Ramos (cell line): ENCODE measurements at regions not wholly inside any gene's neighbourhood (a gene's known extent, or its start where the extent isn't known, plus 50 kb on each side); places are given as distances from the start of the nearest gene placed in this dataset.

Experiments
- in situ Hi-C: fragments of 300-500 bp; cut with MboI; formaldehyde crosslinking; loops from one replicate; pipeline ENCODE4 v1.14.3; 2022; ENCODE audit warnings: low sequenced_read_pairs; ENCODE audit not compliant: unreplicated experiment

GRCh38 chr17:79680318-79680695, 50.4 kb upstream of the ENPP7 start:
- in situ Hi-C loops = no loop called here

DNA sequence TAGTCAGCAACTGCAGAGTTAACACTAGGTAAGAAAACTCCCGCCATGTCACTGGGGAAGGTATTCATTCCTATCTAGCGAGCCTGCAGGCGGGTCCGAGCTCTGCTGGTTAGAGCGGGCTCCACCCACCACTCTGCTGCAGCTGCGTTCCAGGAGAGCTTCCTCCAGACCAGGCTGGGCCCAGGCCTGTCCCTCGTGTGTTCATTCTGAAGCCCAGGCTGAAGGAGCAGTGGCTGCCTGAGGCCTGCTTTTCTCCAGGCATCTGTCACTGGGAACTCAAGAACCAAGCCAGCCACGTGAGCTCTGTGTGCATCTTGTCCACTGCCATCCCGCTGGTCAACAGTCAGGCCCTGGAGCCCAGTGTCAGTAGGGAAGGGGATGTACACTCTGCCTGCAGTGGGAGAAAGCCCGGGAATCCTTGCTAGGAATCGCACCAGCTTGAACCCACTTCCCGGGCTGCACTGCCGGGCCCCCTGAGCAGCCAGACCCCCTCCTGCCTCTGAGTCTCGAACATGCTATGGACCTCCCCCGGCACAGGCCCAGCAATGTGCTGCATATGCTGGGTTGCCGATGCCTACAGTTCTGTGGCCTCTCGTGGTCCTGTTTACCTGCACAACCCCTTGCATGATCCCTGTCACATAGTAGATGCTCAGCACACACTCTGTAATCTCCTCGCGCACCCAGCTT, 51.0 kb upstream of the ENPP7 start:
- in situ Hi-C loops = no loop called here

GRCh38 chr17:79678736-79679255, 51.9 kb upstream of the ENPP7 start:
- in situ Hi-C loops = no loop called here

GRCh38 chr17:79678091-79678735, 52.5 kb upstream of the ENPP7 start:
- in situ Hi-C loops = no loop called here

DNA sequence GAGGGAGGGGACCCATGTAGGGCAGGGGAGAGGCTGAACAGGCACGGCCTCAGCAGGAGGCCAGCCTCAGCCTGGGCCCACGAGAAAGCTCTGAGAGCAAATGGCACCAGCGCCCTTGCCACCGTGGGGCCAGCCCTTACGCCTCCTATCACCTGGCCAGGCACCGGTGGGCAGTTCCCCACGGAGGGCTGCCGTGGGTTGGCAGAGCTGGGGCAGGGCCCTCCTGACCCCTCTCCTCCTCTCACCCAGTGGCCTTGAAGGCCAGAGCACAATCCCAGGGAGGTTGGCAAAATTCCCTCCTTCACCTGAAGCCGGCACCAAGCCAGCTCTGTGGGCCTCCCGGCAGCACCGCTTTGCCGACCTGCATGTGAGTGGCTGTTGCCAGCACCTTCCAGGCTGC, 53.1 kb upstream of the ENPP7 start:
- in situ Hi-C loops = no loop called here

DNA sequence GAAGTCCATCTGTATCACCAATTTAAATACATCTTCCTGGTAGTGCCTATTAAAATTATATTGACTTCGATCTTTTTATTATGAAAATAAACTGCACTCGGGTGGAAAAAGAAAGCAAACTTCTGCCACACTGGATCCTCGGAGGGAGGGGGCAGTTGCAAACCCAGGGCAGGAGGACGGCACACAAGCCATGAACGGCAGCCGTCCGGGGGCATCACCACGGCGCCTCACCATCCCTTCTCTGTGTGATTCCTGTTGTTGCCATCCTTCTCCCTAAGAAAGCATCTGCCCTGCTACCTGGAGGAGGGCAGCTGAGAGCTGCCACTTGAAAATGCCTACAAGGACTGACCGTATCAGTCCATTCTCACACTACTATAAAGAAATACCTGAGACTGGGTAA, 53.9 kb upstream of the ENPP7 start:
- in situ Hi-C loops = no loop called here

DNA sequence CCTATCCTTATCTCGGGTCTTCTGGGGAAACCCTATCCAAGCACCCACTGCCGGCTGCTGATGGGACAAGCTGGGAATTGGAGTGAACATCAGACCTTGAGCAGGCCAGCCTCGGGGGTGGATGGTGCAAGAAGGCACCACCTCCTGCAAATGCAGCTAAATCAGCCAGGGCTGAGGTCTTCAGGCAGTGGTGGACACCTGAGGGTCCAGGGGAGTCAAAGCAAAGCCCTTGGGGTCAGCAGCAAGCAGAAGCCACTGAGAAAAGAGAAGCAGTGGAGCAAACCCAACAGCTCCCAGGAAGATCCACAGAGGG, 55.4 kb upstream of the ENPP7 start:
- in situ Hi-C loops = no loop called here

GRCh38 chr17:79674506-79675412, 56.0 kb upstream of the ENPP7 start:
- in situ Hi-C loops = no loop called here

DNA sequence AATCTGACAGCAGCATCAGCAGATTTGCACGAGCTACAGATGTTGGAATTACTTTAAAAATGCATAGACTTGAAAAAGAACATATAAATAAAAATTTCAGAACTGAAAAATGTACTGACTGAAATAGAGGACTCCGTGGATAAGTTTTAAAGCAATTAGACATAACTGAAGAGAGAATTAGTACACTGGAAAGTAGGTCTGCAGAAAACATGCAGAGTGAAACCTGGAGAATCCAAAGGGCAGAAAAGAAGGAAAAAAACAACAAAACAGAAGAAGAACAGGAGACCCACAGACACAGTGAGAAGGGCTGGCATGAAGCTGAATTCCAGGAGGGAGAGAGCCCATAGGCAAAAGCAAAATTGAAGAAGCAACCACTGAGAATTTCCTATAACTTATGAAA, 57.2 kb upstream of the ENPP7 start:
- in situ Hi-C loops = no loop called here

GRCh38 chr17:79672496-79672895, 58.2 kb upstream of the ENPP7 start:
- in situ Hi-C loops = no loop called here

- in situ Hi-C loops = no loop called here
These were observed 59.6 kb upstream of the ENPP7 start for GRCh38 chr17:79671085-79671694.

DNA sequence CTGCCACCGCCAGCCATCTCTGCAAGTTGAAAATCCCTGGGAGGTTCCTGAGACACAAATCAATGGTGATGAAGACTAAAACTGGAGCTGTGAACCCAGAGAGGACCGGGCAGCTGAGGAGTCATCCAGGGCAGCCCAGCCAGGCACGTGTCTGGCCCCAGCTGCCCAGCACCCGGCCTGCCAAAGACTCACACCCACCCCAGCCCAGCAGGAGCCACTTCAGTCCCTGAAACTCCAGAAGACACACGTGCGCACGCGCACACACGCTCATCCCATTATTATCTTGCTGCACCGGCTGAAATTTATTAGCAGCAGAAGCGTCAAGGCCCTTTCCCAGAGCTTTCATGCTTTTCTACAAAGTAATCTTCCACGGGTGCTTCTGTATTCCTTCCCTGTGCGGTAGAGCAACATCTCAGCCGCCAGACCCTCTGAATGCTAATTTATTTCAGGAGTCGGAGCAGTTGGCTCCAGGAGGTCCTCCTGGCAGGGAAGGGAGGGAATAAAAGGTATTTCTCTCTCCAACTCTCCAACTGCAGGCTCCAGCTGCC, 59.8 kb upstream of the RBFOX3 start:
- in situ Hi-C loops = no loop called here

DNA sequence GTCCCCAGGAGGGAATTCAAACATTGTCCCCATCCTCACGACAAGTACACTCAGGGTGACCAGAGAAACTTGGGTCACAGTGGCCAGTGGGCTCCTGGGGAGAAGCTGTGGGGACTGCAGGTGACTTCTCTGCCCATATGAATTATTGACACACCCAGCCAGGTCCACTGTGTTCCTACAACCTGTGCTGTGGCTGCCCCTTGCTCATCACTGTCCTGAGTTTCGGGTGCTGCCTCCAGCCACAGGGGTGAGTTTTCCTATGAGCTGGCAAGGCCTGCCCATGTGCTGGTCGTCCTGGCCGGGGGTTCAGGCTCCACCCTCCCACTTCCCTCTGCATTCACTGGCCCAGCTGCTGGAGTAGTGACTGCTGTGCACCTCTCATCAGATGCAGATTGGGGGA, 59.0 kb upstream of the RBFOX3 start:
- in situ Hi-C loops = loop anchor here (5.0 kb wide), 1 partner anchor 53 kb away; no protein-coding TSS in a partner anchor

DNA sequence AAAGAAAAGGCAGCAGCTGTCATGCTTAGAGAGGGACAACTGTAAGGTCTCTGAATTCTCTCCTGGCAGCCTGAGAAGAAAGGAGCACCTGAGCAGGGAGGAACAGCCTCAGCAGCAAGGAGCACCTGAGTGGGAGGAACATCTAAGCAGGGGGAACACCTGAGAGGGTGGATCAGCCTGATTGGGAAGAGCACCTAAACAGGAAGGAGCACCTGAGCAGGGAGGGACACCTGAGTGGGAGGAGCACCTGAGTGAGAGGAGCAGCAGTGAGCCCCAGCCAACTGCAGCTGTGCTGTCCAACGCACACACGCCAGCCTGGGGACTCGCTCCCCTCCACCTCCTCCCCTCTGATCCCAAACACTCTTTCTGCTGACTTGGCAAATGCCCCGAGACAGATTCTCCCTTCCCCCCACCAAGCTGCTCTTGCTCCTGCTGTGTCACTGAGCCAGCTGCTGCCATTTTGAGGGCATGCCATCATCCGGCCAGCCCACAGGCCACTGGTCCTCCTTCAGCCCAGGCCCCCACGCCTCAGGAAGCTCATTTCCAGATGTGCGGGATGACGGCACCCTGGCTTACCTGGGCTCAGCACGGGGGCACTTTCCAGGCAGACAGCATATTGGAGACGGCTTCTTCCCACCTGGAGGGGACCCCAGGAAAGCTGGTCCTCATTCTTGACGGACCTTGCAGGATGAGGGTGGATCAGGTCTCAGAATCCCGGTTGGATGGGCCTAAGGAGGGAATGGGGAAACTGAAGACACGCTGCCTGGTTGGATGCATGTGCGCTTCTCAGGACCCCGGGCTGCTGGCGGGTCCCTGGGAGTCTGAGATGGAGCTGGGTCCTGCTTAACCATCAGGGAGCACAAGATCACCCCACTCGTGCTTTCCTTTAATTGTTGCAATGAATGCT, 57.7 kb upstream of the RBFOX3 start:
- in situ Hi-C loops = loop anchor here (5.0 kb wide), 1 partner anchor 51 kb away; no protein-coding TSS in a partner anchor

DNA sequence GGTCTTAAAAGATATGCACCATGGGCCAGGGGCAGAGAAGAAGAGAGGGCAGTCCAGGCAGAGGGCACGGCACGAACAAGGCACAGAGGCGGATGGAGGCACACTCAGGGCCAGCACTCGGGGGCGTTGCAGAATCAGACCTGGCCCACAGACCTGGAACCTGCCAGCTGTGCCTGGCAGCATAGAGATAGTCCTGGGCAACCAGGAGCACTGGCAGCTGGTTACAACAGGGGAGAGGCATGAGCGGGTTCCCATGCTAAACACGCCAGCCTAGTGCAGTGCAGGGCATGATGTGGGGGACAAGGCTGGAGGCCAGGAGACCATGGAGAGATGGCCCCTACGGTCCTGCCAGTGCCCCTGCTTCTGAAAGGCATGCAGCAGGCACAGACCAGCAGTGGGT, 56.9 kb upstream of the RBFOX3 start:
- in situ Hi-C loops = loop anchor here (5.0 kb wide), 1 partner anchor 50 kb away; no protein-coding TSS in a partner anchor

- in situ Hi-C loops = loop anchor here (5.0 kb wide), 1 partner anchor 50 kb away; no protein-coding TSS in a partner anchor
These were observed 56.4 kb upstream of the RBFOX3 start for GRCh38 chr17:79667121-79667715.

DNA sequence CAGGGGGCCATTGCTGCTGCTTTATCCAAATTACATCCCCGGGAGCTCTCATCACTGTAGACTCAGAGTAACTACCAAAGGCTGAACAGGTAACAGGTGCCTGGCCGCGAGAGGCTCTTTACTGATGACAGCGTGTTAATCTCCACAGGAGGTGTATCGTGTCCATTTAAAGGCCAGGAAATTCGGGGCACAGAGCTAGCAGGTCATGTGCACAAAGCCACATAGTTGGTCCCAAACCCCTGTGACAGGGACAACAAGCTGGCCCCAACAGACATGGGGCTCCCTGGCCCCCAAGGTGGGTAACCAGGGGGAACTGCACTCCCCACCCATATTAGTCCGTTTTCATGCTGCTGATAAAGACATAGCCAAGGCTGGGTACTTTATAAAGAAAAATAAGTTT, 55.3 kb upstream of the RBFOX3 start:
- in situ Hi-C loops = loop anchor here (5.0 kb wide), 1 partner anchor 49 kb away; no protein-coding TSS in a partner anchor

- in situ Hi-C loops = loop anchor here (5.0 kb wide), 1 partner anchor 48 kb away; no protein-coding TSS in a partner anchor
These were observed 54.3 kb upstream of the RBFOX3 start for GRCh38 chr17:79664930-79665737.
